ENCODE measurements at regions not wholly inside any gene's neighbourhood (a gene's known extent, or its start where the extent isn't known, plus 50 kb on each side); places are given as distances from the start of the nearest gene placed in this dataset.

GRCh38 chr7:125390981-125391380, 461.4 kb upstream of the POT1 start:
- no peak for TF ChIP-seq TCF12 (IDR thresholded peaks at IDR 0.05; ENCODE audit: low read depth)
- no peak for TF ChIP-seq TEAD4 (IDR thresholded peaks at IDR 0.05)
- TF ChIP-seq, protein P1, sequence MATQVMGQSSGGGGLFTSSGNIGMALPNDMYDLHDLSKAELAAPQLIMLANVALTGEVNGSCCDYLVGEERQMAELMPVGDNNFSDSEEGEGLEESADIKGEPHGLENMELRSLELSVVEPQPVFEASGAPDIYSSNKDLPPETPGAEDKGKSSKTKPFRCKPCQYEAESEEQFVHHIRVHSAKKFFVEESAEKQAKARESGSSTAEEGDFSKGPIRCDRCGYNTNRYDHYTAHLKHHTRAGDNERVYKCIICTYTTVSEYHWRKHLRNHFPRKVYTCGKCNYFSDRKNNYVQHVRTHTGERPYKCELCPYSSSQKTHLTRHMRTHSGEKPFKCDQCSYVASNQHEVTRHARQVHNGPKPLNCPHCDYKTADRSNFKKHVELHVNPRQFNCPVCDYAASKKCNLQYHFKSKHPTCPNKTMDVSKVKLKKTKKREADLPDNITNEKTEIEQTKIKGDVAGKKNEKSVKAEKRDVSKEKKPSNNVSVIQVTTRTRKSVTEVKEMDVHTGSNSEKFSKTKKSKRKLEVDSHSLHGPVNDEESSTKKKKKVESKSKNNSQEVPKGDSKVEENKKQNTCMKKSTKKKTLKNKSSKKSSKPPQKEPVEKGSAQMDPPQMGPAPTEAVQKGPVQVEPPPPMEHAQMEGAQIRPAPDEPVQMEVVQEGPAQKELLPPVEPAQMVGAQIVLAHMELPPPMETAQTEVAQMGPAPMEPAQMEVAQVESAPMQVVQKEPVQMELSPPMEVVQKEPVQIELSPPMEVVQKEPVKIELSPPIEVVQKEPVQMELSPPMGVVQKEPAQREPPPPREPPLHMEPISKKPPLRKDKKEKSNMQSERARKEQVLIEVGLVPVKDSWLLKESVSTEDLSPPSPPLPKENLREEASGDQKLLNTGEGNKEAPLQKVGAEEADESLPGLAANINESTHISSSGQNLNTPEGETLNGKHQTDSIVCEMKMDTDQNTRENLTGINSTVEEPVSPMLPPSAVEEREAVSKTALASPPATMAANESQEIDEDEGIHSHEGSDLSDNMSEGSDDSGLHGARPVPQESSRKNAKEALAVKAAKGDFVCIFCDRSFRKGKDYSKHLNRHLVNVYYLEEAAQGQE (IDR thresholded peaks at IDR 0.05; ENCODE audit: low read depth): no peak
- TF ChIP-seq EGR1 (IDR thresholded peaks at IDR 0.05): no peak
- no peak for TF ChIP-seq RAD21 (IDR thresholded peaks at IDR 0.05; ENCODE audit: low read depth)
- TF ChIP-seq CREB1 (IDR thresholded peaks at IDR 0.05; ENCODE audit: low read depth): no peak
- TF ChIP-seq CEBPB (IDR thresholded peaks at IDR 0.05): no peak
- TF ChIP-seq, protein P2, sequence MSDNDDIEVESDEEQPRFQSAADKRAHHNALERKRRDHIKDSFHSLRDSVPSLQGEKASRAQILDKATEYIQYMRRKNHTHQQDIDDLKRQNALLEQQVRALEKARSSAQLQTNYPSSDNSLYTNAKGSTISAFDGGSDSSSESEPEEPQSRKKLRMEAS (IDR thresholded peaks at IDR 0.05): no peak
- no peak for TF ChIP-seq FOXM1 (IDR thresholded peaks at IDR 0.05; ENCODE audit: borderline replicate concordance, low read depth)
- no peak for TF ChIP-seq USF1 (IDR thresholded peaks at IDR 0.05)
- no peak for TF ChIP-seq NFIC (IDR thresholded peaks at IDR 0.05)
- no peak for TF ChIP-seq TAF1 (IDR thresholded peaks at IDR 0.05; ENCODE audit: low read depth)
- no peak for TF ChIP-seq EP300 (IDR thresholded peaks at IDR 0.05; ENCODE audit: borderline replicate concordance)
- no peak for TF ChIP-seq YY1 (IDR thresholded peaks at IDR 0.05; ENCODE audit: low read depth)
- no peak for TF ChIP-seq ZBTB7A (IDR thresholded peaks at IDR 0.05; ENCODE audit: low read depth)

DNA sequence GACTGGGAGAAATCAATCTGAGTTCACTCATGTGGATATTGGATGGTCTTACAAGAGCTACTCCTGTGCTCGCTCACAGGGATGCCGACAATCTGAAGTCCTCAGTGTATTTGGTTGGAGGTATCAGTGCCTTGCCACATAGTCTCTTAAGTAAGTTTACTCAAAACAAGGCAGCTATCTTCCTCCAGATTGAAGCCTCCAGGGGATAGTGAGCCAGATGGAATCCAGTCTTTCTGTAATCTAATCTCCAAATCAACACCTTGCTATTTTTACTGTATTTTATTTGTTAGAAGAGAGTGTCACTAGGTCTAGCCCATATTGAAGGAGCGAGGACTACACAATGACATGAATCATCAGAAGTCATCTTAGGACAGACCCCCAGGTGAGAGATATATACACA, 456.6 kb upstream of the POT1 start:
- TF ChIP-seq RAD21 (IDR thresholded peaks at IDR 0.05; ENCODE audit: low read depth) (no peak), TCF12 (IDR thresholded peaks at IDR 0.05; ENCODE audit: low read depth) (no peak), TAF1 (IDR thresholded peaks at IDR 0.05; ENCODE audit: low read depth) (no peak)
- TF ChIP-seq, protein P2 (IDR thresholded peaks at IDR 0.05): no peak

DNA sequence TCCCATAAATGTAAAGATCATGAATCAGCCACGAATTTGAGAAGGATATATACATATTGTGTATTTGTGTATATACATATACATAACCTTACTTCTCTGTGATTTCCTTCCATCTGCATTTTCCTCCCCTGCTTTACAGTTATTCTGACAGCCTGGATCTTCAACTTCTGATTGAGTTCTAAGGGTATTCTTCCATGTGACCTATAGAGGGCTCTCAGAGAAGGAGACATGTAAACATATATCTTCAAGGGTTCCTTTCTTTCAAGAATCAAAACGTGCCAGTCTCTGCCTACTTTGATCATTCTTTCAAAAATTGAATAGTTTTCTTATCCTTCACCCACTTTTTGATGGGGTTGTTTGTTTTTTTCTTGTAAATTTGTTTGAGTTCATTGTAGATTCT, 453.7 kb upstream of the POT1 start:
- no peak for TF ChIP-seq TAF1 (IDR thresholded peaks at IDR 0.05; ENCODE audit: low read depth)
- no peak for TF ChIP-seq ZBTB7A (IDR thresholded peaks at IDR 0.05; ENCODE audit: low read depth)

DNA sequence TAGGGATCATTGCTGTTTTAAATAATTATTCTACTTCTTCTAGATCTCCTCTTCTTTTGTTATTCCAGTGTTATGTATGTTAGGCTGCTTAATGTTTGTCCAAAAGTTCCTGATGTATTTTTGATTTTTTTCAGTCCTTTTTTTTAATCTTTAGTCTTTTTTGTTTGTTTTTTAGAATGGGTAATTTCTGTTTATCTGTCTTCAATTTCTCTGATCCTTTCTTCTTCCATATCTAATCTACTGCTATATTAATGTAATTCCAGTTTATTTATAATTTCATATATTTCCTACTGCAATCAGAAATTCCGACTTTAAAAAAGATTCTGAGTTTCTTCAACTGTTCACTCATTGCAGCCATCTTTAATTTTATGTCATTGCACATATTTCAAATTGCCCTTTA, 452.8 kb upstream of the POT1 start:
- TF ChIP-seq TEAD4 (IDR thresholded peaks at IDR 0.05): no peak
- TF ChIP-seq RAD21 (IDR thresholded peaks at IDR 0.05; ENCODE audit: low read depth): no peak
- TF ChIP-seq TAF1 (IDR thresholded peaks at IDR 0.05; ENCODE audit: low read depth): no peak
- no peak for TF ChIP-seq CEBPB (IDR thresholded peaks at IDR 0.05)

- no peak for TF ChIP-seq RAD21 (IDR thresholded peaks at IDR 0.05; ENCODE audit: low read depth)
Observed at GRCh38 chr7:125375942-125376341, 446.3 kb upstream of the POT1 start.

GRCh38 chr7:125370502-125370901, 440.9 kb upstream of the POT1 start:
- no peak for TF ChIP-seq FOXM1 (IDR thresholded peaks at IDR 0.05; ENCODE audit: borderline replicate concordance, low read depth)

- TF ChIP-seq TEAD4 (IDR thresholded peaks at IDR 0.05): no peak
- TF ChIP-seq ZBTB7A (IDR thresholded peaks at IDR 0.05; ENCODE audit: low read depth): no peak
- TF ChIP-seq CREB1 (IDR thresholded peaks at IDR 0.05; ENCODE audit: low read depth): no peak
- TF ChIP-seq NFIC (IDR thresholded peaks at IDR 0.05): no peak
- TF ChIP-seq TCF12 (IDR thresholded peaks at IDR 0.05; ENCODE audit: low read depth): no peak
- TF ChIP-seq RAD21 (IDR thresholded peaks at IDR 0.05; ENCODE audit: low read depth): no peak
- TF ChIP-seq FOXM1 (IDR thresholded peaks at IDR 0.05; ENCODE audit: borderline replicate concordance, low read depth): no peak
- TF ChIP-seq, protein P1 (IDR thresholded peaks at IDR 0.05; ENCODE audit: low read depth): no peak
- TF ChIP-seq TAF1 (IDR thresholded peaks at IDR 0.05; ENCODE audit: low read depth): no peak
- TF ChIP-seq CEBPB (IDR thresholded peaks at IDR 0.05): no peak
- no peak for TF ChIP-seq USF1 (IDR thresholded peaks at IDR 0.05)
Observed at GRCh38 chr7:125363873-125364272, 434.2 kb upstream of the POT1 start.

All from Ishikawa (cell line).